ENCODE measurements at regions not wholly inside any gene's neighbourhood (a gene's known extent, or its start where the extent isn't known, plus 50 kb on each side); places are given as distances from the start of the nearest gene placed in this dataset.
A peak's percentile ranks its signal among the peaks of the same experiment; 100 is the strongest.

GRCh38 chr1:229989591-229990248 lies 77.3 kb upstream of the GALNT2 start:
- Histone ChIP-seq H3K4me1 (peaks cover 20% of the 10 kb centered on the region), H3K9me3 (no peaks in the 10 kb centered on the region), H3K4me3 (ENCODE audit: low read depth, low read length) (no peak overlapping the region), H3K27me3 (replicated peaks; ENCODE audit: control insufficient read depth, insufficient read depth, low read length) (no peaks in the 10 kb centered on the region), H3K36me3 (ENCODE audit: control insufficient read depth, insufficient read depth, low read length) (no peaks in the 10 kb centered on the region)
- TF ChIP-seq, protein P1, sequence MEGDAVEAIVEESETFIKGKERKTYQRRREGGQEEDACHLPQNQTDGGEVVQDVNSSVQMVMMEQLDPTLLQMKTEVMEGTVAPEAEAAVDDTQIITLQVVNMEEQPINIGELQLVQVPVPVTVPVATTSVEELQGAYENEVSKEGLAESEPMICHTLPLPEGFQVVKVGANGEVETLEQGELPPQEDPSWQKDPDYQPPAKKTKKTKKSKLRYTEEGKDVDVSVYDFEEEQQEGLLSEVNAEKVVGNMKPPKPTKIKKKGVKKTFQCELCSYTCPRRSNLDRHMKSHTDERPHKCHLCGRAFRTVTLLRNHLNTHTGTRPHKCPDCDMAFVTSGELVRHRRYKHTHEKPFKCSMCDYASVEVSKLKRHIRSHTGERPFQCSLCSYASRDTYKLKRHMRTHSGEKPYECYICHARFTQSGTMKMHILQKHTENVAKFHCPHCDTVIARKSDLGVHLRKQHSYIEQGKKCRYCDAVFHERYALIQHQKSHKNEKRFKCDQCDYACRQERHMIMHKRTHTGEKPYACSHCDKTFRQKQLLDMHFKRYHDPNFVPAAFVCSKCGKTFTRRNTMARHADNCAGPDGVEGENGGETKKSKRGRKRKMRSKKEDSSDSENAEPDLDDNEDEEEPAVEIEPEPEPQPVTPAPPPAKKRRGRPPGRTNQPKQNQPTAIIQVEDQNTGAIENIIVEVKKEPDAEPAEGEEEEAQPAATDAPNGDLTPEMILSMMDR (IDR thresholded peaks at IDR 0.05; ENCODE audit: insufficient read depth in 1 of 2, low read depth in 1 of 2, low read length in 1 of 2, severe bottlenecking in 1 of 2, unreplicated experiment in 1 of 2): no peak
- Mint-ChIP-seq H3K27ac (ENCODE audit: unreplicated experiment) (no peak overlapping the region), H3K27me3 (ENCODE audit: insufficient read depth, unreplicated experiment) (no peaks in the 10 kb centered on the region), H3K4me3 (ENCODE audit: unreplicated experiment) (no peak overlapping the region), H3K36me3 (ENCODE audit: insufficient read depth, unreplicated experiment) (no peaks in the 10 kb centered on the region), H3K9me3 (ENCODE audit: unreplicated experiment) (no peaks in the 10 kb centered on the region), H3K4me1 (ENCODE audit: low read depth, unreplicated experiment) (no peaks in the 10 kb centered on the region)
- no TSS peak for BruUV-seq (replicated peaks)
- DNase-seq: peak in 1 of 2 experiments; percentile 43
- intact Hi-C loops (cut with micrococcal nuclease; ENCODE audit: unreplicated experiment): no loop called here
- ChIA-PET POLR2A (no interaction called here), CTCF (no interaction called here)

DNA sequence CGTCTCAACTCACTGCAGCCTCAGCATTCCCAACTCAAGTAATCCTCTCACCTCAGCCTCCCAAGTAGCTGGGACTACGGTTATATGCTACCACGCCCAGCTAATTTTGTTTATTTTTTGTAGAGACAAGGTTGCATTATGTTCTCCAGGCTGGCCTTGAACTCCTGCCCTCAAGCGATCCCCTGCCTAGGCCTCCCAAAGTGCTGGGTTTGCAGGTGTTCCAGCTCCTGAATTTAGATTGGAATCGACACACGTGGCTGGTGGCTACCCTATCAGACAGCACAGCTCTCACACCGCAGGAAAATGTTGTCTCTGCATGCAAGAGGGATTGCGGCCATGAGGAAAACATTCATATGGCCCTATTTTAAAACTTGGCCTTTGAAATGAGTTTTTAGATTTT lies 76.7 kb upstream of the GALNT2 start:
- no peaks in the 10 kb centered on the region for H3K27me3 ChIP-seq (replicated peaks; ENCODE audit: control insufficient read depth, insufficient read depth, low read length)
- H3K36me3 Mint-ChIP-seq (ENCODE audit: insufficient read depth, unreplicated experiment): no peaks in the 10 kb centered on the region
- H3K4me3 Mint-ChIP-seq (ENCODE audit: unreplicated experiment): no peak overlapping the region
- no peaks in the 10 kb centered on the region for H3K9me3 Mint-ChIP-seq (ENCODE audit: unreplicated experiment)
- CTCF ChIA-PET: no interaction called here
- H3K9me3 ChIP-seq: no peaks in the 10 kb centered on the region
- H3K4me1 ChIP-seq: peaks cover 20% of the 10 kb centered on the region
- no TSS peak for BruUV-seq (replicated peaks)
- no peaks in the 10 kb centered on the region for H3K36me3 ChIP-seq (ENCODE audit: control insufficient read depth, insufficient read depth, low read length)
- TF ChIP-seq, protein P1 (IDR thresholded peaks at IDR 0.05; ENCODE audit: insufficient read depth in 1 of 2, low read depth in 1 of 2, low read length in 1 of 2, severe bottlenecking in 1 of 2, unreplicated experiment in 1 of 2): no peak
- no peak overlapping the region for H3K27ac Mint-ChIP-seq (ENCODE audit: unreplicated experiment)
- no peak for DNase-seq
- no peaks in the 10 kb centered on the region for H3K27me3 Mint-ChIP-seq (ENCODE audit: insufficient read depth, unreplicated experiment)
- POLR2A ChIA-PET: no interaction called here
- intact Hi-C loops (cut with micrococcal nuclease; ENCODE audit: unreplicated experiment): no loop called here
- no peak overlapping the region for H3K4me3 ChIP-seq (ENCODE audit: low read depth, low read length)
- no peaks in the 10 kb centered on the region for H3K4me1 Mint-ChIP-seq (ENCODE audit: low read depth, unreplicated experiment)

DNA sequence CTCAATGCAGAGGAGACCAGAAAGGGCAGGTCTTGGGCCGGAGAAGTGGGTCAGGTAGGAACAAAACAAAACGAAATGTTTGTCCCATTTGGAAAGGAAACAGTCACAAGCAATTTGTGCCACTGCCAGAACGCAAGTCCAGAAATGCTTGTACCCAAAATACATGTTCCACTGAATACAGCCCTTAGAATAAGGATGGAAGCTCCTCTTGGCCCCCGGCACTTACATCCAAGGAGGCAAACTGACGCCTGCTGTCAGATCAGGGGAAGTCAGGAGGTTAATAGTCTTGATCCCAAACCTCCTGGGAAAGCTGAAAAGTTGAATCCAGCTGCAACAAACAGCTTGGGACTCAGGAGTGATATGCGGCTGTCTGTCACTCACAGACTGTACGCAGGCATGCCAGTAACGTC lies 75.9 kb upstream of the GALNT2 start:
- ChIA-PET CTCF (no interaction called here), POLR2A (no interaction called here)
- Mint-ChIP-seq H3K36me3 (ENCODE audit: insufficient read depth, unreplicated experiment) (no peaks in the 10 kb centered on the region), H3K4me3 (ENCODE audit: unreplicated experiment) (no peak overlapping the region), H3K27me3 (ENCODE audit: insufficient read depth, unreplicated experiment) (no peaks in the 10 kb centered on the region), H3K27ac (ENCODE audit: unreplicated experiment) (no peak overlapping the region), H3K4me1 (ENCODE audit: low read depth, unreplicated experiment) (no peaks in the 10 kb centered on the region), H3K9me3 (ENCODE audit: unreplicated experiment) (no peaks in the 10 kb centered on the region)
- no peak overlapping the region for H3K4me3 ChIP-seq (ENCODE audit: low read depth, low read length)
- H3K4me1 ChIP-seq: peaks cover 20% of the 10 kb centered on the region
- H3K9me3 ChIP-seq: no peaks in the 10 kb centered on the region
- no peaks in the 10 kb centered on the region for H3K27me3 ChIP-seq (replicated peaks; ENCODE audit: control insufficient read depth, insufficient read depth, low read length)
- no TSS peak for BruUV-seq (replicated peaks)
- H3K36me3 ChIP-seq (ENCODE audit: control insufficient read depth, insufficient read depth, low read length): no peaks in the 10 kb centered on the region
- intact Hi-C loops (cut with micrococcal nuclease; ENCODE audit: unreplicated experiment): no loop called here
- TF ChIP-seq, protein P1 (IDR thresholded peaks at IDR 0.05; ENCODE audit: insufficient read depth in 1 of 2, low read depth in 1 of 2, low read length in 1 of 2, severe bottlenecking in 1 of 2, unreplicated experiment in 1 of 2): no peak
- DNase-seq: no peak

All from Caco-2 (cell line).